Right atrium auricular region (tissue), 2 donors: ENCODE measurements at regions not wholly inside any gene's neighbourhood (a gene's known extent, or its start where the extent isn't known, plus 50 kb on each side); places are given as distances from the start of the nearest gene placed in this dataset.

Source experiments
- DNase-seq: peaks from one replicate; pipeline ENCODE4 v3.0.0-alpha.2; 2019; ENCODE audit warnings: low spot score
- H3K27ac ChIP-seq, 2 donors: fragments of 200-600 bp; sonication (generic); 1 replicate in 1 of 2; 2 replicates in 1 of 2; pipeline ENCODE4 v1.5.1; 2016 to 2019
- H3K27me3 ChIP-seq, 2 donors: fragments of 200-600 bp; sonication (generic); one replicate each; pipeline versions ENCODE4 v1.5.1 to v1.6.0; 2017 to 2019
- H3K36me3 ChIP-seq: fragments of 200-600 bp; sonication (generic); one replicate; pipeline ENCODE4 v1.5.1; 2016
- H3K4me1 ChIP-seq, 2 donors: fragments of 200-600 bp; sonication (generic); one replicate each; pipeline versions ENCODE4 v1.5.1 to v1.6.0; 2017 to 2019
- H3K4me3 ChIP-seq, 2 donors: fragments of 200-600 bp; sonication (generic); 1 replicate in 1 of 2; 2 replicates in 1 of 2; pipeline ENCODE4 v1.5.1; 2017 to 2019; ENCODE audit warnings: mild to moderate bottlenecking in 1 of 2, moderate library complexity in 1 of 2
- H3K9me3 ChIP-seq, 2 donors: fragments of 200-600 bp; sonication (generic); one replicate each; pipeline ENCODE4 v1.5.1; 2019
- TF ChIP-seq, protein P1 (sequence below), 2 donors: fragments of 200-600 bp; sonication (generic); IDR thresholded peaks; one replicate each; pipeline ENCODE4 v1.5.1; 2019; ENCODE audit warnings: antibody characterized with exemption in 2 of 2

GRCh38 chr16:65225488-65225887 is 103.6 kb upstream of the CDH11 start:
- DNase-seq, result no peak
- Histone ChIP-seq H3K9me3 (no peaks in the 10 kb centered on the region), H3K36me3 (no peaks in the 10 kb centered on the region), H3K4me3 (no peak overlapping the region), H3K27ac (no peak overlapping the region), H3K27me3 (no peaks in the 10 kb centered on the region), H3K4me1 (no peaks in the 10 kb centered on the region)
- TF ChIP-seq, protein P1, sequence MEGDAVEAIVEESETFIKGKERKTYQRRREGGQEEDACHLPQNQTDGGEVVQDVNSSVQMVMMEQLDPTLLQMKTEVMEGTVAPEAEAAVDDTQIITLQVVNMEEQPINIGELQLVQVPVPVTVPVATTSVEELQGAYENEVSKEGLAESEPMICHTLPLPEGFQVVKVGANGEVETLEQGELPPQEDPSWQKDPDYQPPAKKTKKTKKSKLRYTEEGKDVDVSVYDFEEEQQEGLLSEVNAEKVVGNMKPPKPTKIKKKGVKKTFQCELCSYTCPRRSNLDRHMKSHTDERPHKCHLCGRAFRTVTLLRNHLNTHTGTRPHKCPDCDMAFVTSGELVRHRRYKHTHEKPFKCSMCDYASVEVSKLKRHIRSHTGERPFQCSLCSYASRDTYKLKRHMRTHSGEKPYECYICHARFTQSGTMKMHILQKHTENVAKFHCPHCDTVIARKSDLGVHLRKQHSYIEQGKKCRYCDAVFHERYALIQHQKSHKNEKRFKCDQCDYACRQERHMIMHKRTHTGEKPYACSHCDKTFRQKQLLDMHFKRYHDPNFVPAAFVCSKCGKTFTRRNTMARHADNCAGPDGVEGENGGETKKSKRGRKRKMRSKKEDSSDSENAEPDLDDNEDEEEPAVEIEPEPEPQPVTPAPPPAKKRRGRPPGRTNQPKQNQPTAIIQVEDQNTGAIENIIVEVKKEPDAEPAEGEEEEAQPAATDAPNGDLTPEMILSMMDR (IDR thresholded peaks at IDR 0.05), result no peak

- no peak overlapping the region for H3K27ac ChIP-seq
- no peaks in the 10 kb centered on the region for H3K36me3 ChIP-seq
- no peak overlapping the region for H3K4me3 ChIP-seq
- TF ChIP-seq, protein P1 (IDR thresholded peaks at IDR 0.05), result no peak
- H3K27me3 ChIP-seq, result no peaks in the 10 kb centered on the region
- H3K9me3 ChIP-seq, result no peaks in the 10 kb centered on the region
- no peaks in the 10 kb centered on the region for H3K4me1 ChIP-seq
- DNase-seq, result no peak
Observed at GRCh38 chr16:65224994-65225393, 103.1 kb upstream of the CDH11 start.

DNA sequence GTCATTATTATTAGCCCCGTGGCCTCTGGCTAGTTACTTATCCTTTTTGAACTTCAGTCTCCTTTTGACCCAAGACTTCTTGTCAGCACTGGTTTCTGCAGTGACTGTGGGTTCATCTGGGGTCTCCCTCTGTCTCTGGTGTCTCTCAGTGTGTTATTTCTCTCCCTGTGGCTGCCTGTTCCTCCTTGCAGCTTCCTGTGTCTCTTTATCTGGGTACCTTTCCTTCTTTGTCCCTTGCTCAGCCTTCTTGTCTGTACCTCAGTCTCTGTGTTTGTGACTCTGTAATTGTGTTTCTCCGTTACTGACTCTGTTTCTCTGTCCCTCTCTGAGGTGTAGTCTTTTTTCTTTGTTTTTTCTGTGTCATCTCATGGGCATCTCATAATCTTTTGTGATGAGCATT is 102.6 kb upstream of the CDH11 start:
- Histone ChIP-seq H3K27me3 (no peaks in the 10 kb centered on the region), H3K4me3 (no peak overlapping the region), H3K36me3 (no peaks in the 10 kb centered on the region), H3K4me1 (no peaks in the 10 kb centered on the region), H3K9me3 (no peaks in the 10 kb centered on the region), H3K27ac (no peak overlapping the region)
- TF ChIP-seq, protein P1 (IDR thresholded peaks at IDR 0.05), result no peak
- no peak for DNase-seq

GRCh38 chr16:65223335-65223734 is 101.5 kb upstream of the CDH11 start:
- Histone ChIP-seq H3K27me3 (no peaks in the 10 kb centered on the region), H3K4me3 (no peak overlapping the region), H3K4me1 (no peaks in the 10 kb centered on the region), H3K9me3 (no peaks in the 10 kb centered on the region), H3K27ac (no peak overlapping the region), H3K36me3 (no peaks in the 10 kb centered on the region)
- TF ChIP-seq, protein P1 (IDR thresholded peaks at IDR 0.05), result no peak
- DNase-seq, result no peak

DNA sequence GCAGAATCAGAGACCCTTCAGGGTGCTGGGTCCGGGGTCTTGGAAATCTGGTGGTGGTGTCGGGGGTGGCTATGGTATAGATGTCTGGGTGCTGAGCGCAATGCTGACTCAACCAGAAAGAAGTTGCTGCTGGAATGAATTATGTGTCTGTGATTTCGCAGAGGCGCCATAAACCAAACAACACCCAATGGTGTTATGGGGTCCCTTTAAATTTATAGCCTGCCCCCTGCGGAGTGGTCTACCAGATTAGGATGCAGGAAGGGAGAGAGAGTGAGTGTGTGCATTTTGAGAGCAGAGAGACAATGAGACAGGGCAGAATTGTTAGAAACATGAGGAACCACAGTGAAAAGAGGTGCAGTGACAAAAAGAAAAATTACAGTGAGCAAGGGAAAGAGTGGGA is 100.7 kb upstream of the CDH11 start:
- H3K36me3 ChIP-seq, result no peaks in the 10 kb centered on the region
- H3K4me1 ChIP-seq, result no peaks in the 10 kb centered on the region
- no peaks in the 10 kb centered on the region for H3K27me3 ChIP-seq
- TF ChIP-seq, protein P1 (IDR thresholded peaks at IDR 0.05), result no peak
- no peak overlapping the region for H3K4me3 ChIP-seq
- no peak for DNase-seq
- H3K27ac ChIP-seq, result no peak overlapping the region
- H3K9me3 ChIP-seq, result no peaks in the 10 kb centered on the region

GRCh38 chr16:65222049-65222448 is 100.2 kb upstream of the CDH11 start:
- Histone ChIP-seq H3K27ac (no peak overlapping the region), H3K36me3 (no peaks in the 10 kb centered on the region), H3K9me3 (no peaks in the 10 kb centered on the region), H3K4me3 (no peak overlapping the region), H3K4me1 (no peaks in the 10 kb centered on the region), H3K27me3 (no peaks in the 10 kb centered on the region)
- no peak for DNase-seq
- TF ChIP-seq, protein P1 (IDR thresholded peaks at IDR 0.05), result no peak
